Activated CD4-positive, alpha-beta memory T cell treated with anti-CD3 and anti-CD28 coated beads, Interleukin-2, amount 10 ng/mL, durations not matched to agents 7 days and 5 days (primary cell): ENCODE measurements at regions not wholly inside any gene's neighbourhood (a gene's known extent, or its start where the extent isn't known, plus 50 kb on each side); places are given as distances from the start of the nearest gene placed in this dataset.

Experiments used
- CTCF ChIA-PET: fragments of 350-600 bp; sonication (Branson Sonifier 250); formaldehyde crosslinking; loops from one replicate; lab custom pipeline; 2021; ENCODE audit warnings: antibody characterized with exemption, inconsistent platforms; lab: Charles Lee
- POLR2A ChIA-PET: fragments of 350-600 bp; sonication (Branson Sonifier 250); formaldehyde crosslinking; loops from one replicate; lab custom pipeline; 2021; ENCODE audit warnings: antibody characterized with exemption; lab: Charles Lee
- DNase-seq: peaks from one replicate; pipeline ENCODE4 v3.0.0-alpha.2; 2020
- H3K27ac Mint-ChIP-seq: one replicate; pipeline ENCODE4 v1.8.0; 2021; ENCODE audit warnings: mild to moderate bottlenecking, mixed read lengths
- H3K27me3 Mint-ChIP-seq: one replicate; pipeline ENCODE4 v1.8.0; 2021; ENCODE audit warnings: mixed read lengths
- H3K36me3 Mint-ChIP-seq: one replicate; pipeline ENCODE4 v1.8.0; 2021; ENCODE audit warnings: low read depth, mixed read lengths
- H3K4me1 Mint-ChIP-seq: one replicate; pipeline ENCODE4 v1.8.0; 2021; ENCODE audit warnings: mixed read lengths
- H3K4me3 Mint-ChIP-seq: one replicate; pipeline ENCODE4 v1.8.0; 2021; ENCODE audit warnings: mild to moderate bottlenecking, mixed read lengths
- H3K9me3 Mint-ChIP-seq: one replicate; pipeline ENCODE4 v1.8.0; 2021; ENCODE audit warnings: mixed read lengths

DNA sequence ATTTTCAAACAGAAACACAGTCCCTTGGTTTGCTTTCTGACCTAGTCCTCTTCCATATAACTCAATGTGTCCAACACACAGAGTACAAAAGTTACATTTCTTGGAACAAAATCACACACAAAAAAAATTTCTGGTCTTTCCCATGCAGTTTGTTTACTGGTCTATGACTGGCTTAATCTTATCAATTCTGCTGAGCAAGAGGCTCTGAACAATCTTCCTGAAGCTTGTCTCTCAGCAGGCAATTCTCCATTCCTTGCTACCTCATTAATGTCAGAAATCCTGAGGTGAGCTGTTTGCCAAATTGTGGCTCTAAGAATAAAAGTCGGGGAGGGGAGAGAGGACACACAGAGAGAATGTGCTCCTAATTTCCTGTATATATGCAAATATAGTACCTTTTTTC is 423.6 kb downstream of the HLX start:
- DNase-seq = no peak
- H3K36me3 Mint-ChIP-seq = no peaks in the 10 kb centered on the region
- H3K4me3 Mint-ChIP-seq = no peak overlapping the region
- no peaks in the 10 kb centered on the region for H3K27me3 Mint-ChIP-seq
- H3K27ac Mint-ChIP-seq = no peak overlapping the region
- H3K9me3 Mint-ChIP-seq = no peaks in the 10 kb centered on the region
- POLR2A ChIA-PET = no interaction called here
- H3K4me1 Mint-ChIP-seq = no peaks in the 10 kb centered on the region
- CTCF ChIA-PET = no interaction called here

DNA sequence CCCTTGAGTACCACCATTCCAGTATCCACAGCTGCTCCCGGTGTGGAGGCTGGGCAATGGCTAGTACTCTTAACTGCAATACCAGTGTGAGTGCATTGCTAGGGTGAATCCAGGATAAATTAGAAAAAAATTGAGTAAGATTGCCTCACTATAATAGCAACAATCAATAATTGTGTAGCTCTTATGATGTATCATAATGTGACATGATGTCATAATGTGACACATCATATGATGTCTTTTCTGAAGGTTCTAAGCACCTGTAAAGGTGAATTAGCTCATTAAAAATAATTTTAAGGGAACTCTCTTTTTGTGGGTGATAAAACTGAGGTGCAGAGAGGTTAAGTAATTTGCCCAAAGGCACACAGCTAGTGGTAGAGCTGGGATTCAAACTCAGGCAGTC is 424.4 kb downstream of the HLX start:
- H3K9me3 Mint-ChIP-seq = no peaks in the 10 kb centered on the region

DNA sequence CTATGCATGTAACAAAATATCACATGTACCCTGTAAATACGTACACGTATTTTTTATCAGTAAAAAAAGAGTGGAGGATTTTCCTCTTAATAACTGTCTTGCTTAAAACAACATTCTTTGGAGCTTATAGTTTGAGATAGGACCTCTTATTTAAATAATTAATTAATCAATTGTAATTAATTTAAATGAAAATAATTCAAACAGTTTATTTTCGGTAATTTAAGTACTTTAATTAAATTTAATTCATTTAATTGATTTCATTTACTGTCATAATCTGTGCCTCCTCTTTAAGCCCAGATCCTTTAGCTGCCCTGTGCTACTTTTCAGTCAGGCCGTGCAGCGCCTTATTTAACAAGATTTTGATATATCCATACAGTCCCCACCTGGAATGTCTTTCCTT is 427.0 kb downstream of the HLX start:
- H3K4me1 Mint-ChIP-seq = no peaks in the 10 kb centered on the region
- ChIA-PET CTCF (interaction anchor here (1.0 kb wide), 1 partner anchor 42 kb away, joined by 3 read pairs; no protein-coding TSS in a partner anchor), POLR2A (no interaction called here)
- no peaks in the 10 kb centered on the region for H3K9me3 Mint-ChIP-seq
- no peaks in the 10 kb centered on the region for H3K36me3 Mint-ChIP-seq
- no peak overlapping the region for H3K4me3 Mint-ChIP-seq
- no peak for DNase-seq
- H3K27me3 Mint-ChIP-seq = no peaks in the 10 kb centered on the region
- no peak overlapping the region for H3K27ac Mint-ChIP-seq

More for the DNA sequence above, 424.4 kb downstream of the HLX start:
- Mint-ChIP-seq H3K27ac (no peak overlapping the region), H3K36me3 (no peaks in the 10 kb centered on the region), H3K4me3 (no peak overlapping the region), H3K27me3 (no peaks in the 10 kb centered on the region), H3K4me1 (no peaks in the 10 kb centered on the region)
- POLR2A ChIA-PET = no interaction called here
- DNase-seq = no peak
- CTCF ChIA-PET = no interaction called here

DNA sequence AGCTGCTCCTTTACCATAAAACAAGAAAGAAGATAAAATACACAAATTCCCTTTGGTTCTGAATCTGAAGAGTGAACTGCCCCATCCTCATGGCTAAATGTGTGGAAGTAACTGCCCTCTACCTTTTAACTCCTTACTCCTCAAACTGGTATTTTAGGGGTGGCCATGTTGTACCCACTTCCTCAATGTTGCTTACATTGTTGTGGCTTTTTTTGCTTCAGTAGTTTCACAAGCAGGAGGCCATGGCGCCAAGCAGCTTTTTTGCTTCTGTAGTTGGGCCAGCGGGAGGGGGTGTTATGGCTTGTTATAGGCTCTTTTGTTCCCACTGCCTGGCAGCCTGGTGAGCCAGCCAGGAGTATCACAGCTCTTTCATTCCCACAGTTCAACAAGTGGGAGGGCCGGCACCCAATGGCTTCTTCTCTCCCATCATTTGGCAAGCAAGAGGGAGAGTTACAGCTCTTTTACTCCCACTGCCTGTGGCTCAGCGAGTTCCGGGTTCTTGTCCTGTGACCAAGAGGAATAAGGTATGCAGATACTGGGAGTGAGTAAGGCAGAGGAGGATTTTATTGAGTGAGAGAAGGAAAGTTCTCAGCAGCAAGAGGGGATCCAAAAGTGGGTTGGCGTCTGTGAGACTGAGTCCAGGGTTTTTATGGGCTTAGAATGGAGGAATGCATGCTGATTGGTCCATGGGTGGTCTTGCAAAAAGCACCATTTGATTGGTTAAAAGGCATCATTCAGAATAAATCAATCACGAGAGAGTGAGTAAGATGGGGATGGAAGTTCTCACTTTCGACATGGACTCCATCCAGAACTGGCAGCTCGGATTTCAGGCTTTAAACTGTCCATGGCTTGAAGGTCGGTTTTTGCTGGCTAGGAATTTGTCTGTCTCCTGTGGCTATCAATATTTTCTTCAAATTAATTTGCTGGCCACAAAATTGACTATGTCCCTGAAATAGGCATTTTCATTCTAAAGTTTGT is 429.6 kb downstream of the HLX start:
- no peak for DNase-seq
- CTCF ChIA-PET = interaction anchor here (1.0 kb wide), 1 partner anchor 45 kb away, joined by 3 read pairs; no protein-coding TSS in a partner anchor
- POLR2A ChIA-PET = no interaction called here

DNA sequence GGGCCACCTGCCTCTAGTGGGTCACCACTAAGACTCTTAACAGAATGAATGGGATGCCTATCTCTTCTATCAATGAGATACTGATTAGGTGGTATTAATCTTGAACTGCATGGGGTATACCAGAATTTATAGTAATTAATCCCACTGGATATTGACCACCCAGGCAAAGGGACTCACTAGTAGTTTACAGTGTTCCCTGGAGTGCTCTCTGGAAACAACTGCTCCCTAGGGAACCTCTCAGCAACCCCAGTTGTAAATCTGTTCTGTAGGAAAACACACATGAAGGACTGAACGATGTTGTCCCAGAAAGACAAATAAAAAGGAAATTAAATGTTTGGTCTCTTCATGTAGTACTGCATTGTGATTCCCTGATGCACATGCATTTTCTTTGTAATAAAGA is 430.5 kb downstream of the HLX start:
- ChIA-PET CTCF (no interaction called here), POLR2A (no interaction called here)
- Mint-ChIP-seq H3K4me1 (no peaks in the 10 kb centered on the region), H3K36me3 (no peaks in the 10 kb centered on the region), H3K9me3 (no peaks in the 10 kb centered on the region), H3K27me3 (no peaks in the 10 kb centered on the region), H3K4me3 (no peak overlapping the region), H3K27ac (no peak overlapping the region)
- DNase-seq = no peak

More for the DNA sequence above, 429.6 kb downstream of the HLX start:
- Mint-ChIP-seq H3K9me3 (no peaks in the 10 kb centered on the region), H3K4me3 (no peak overlapping the region), H3K4me1 (no peaks in the 10 kb centered on the region), H3K27ac (no peak overlapping the region), H3K27me3 (no peaks in the 10 kb centered on the region), H3K36me3 (no peaks in the 10 kb centered on the region)

DNA sequence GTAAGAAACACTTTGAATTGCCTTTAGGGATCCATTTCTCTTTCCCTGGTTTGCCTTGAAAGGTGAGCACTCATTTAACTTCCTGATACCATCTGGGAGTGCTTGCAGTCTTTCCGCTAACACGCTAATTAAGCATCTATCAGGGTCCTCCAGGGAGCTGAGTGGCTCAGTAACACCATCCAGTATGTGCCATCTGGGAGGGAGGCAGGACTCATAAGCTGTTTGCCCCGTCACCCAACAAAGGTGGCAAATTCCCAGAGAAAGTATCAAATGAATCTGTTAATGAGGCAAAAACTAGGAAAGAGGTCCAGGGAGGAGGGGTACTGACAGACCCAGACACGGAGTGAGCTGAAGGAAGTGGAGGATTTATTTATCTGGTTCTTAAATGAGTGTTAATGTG is 430.9 kb downstream of the HLX start:
- no peak overlapping the region for H3K27ac Mint-ChIP-seq
- no peak overlapping the region for H3K4me3 Mint-ChIP-seq
- H3K36me3 Mint-ChIP-seq = no peaks in the 10 kb centered on the region
- POLR2A ChIA-PET = no interaction called here
- CTCF ChIA-PET = no interaction called here
- no peaks in the 10 kb centered on the region for H3K4me1 Mint-ChIP-seq
- no peaks in the 10 kb centered on the region for H3K27me3 Mint-ChIP-seq
- no peaks in the 10 kb centered on the region for H3K9me3 Mint-ChIP-seq
- DNase-seq = no peak

DNA sequence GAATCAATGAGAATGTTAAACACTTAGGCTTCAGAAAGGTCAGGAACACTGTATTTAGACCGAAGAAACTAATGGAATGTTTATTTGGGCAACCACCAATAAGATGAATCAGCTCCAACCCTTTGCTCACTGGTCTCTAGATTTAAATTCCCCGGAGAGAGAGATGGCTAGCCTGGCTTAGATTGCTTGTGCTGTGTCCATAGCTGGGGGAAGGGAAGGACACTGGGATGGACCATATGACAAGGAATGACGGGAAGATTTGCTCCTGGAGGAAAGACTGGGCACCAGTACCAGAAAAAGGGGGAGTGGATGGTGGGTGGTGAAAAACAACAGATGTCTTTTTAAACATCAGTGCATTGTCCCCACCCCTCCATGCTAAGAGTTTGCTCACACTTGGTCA is 426.6 kb downstream of the DUSP10 start:
- H3K9me3 Mint-ChIP-seq = no peaks in the 10 kb centered on the region
- no peak for DNase-seq
- no peaks in the 10 kb centered on the region for H3K4me1 Mint-ChIP-seq
- H3K27ac Mint-ChIP-seq = no peak overlapping the region
- H3K36me3 Mint-ChIP-seq = no peaks in the 10 kb centered on the region
- CTCF ChIA-PET = no interaction called here
- no peaks in the 10 kb centered on the region for H3K27me3 Mint-ChIP-seq
- no peak overlapping the region for H3K4me3 Mint-ChIP-seq
- POLR2A ChIA-PET = no interaction called here

DNA sequence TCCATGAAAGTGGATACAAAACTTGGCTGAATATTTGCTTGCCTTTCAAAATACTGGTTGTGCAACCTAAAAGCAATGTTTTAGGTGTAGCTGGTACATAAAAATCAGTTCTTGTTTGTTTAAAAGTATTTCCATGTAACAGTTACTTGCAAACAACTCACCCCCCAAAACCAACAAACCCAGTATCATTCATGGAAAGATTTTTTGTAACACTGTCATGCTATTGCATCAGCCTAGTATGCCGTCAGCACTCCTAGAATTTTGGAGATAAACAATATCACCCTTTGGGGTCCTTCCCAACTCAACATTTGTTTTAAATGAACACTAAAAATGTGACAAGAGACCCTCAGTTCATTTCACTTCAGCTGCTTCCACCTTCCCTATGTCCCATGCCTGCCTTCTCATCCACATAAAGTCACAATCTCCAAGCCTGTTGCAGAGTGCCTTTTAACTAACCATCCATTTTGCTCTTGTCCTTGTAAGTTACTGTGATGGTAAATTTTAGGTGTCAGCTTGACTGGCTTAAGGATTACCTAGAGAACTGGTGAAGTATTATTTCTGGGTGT is 425.3 kb downstream of the DUSP10 start:
- Mint-ChIP-seq H3K36me3 (no peaks in the 10 kb centered on the region), H3K4me1 (no peaks in the 10 kb centered on the region), H3K27me3 (no peaks in the 10 kb centered on the region), H3K9me3 (no peaks in the 10 kb centered on the region), H3K27ac (no peak overlapping the region), H3K4me3 (no peak overlapping the region)
- ChIA-PET POLR2A (no interaction called here), CTCF (no interaction called here)
- no peak for DNase-seq

DNA sequence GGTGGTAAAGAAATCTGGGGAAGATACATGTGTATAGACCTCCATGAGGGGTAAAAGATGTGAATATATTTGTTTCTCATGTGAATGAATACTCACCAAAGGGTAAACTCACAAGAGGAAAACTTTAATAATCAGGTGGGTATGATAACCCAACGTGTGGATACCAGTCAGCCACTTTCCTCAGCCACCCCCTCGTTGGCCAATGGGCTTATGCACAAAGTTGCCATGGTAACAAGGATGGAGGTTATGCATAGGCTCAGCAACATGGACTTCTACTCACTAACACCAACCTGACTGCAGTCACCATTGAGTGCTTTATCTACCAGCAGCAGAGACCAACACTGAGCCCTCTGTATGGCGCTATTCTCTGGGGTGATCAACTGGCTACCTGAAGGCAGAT is 424.4 kb downstream of the DUSP10 start:
- H3K9me3 Mint-ChIP-seq = no peaks in the 10 kb centered on the region
- DNase-seq = no peak
- ChIA-PET POLR2A (no interaction called here), CTCF (no interaction called here)
- H3K27me3 Mint-ChIP-seq = no peaks in the 10 kb centered on the region
- no peak overlapping the region for H3K27ac Mint-ChIP-seq
- H3K4me1 Mint-ChIP-seq = no peaks in the 10 kb centered on the region
- H3K36me3 Mint-ChIP-seq = no peaks in the 10 kb centered on the region
- H3K4me3 Mint-ChIP-seq = no peak overlapping the region

DNA sequence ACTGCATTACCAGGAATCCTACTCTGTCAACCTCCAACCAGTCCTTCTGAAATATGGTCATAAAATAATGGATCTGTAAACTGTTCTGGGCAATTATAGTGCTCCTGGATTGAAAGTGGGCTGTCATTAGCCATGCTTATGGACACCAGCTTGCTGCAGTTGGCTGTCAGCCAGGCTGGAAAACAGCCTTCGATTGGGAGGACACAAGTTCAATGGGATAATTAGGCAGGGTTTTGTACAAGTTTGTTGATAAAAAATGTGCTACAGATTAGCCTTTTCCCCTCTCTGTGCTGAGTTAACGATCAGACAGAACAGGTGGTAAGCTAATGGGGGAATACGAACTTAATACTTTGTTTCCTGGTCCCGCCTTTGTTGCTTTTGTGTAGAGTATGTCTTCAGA is 413.9 kb downstream of the DUSP10 start:
- Mint-ChIP-seq H3K36me3 (no peaks in the 10 kb centered on the region), H3K4me1 (no peaks in the 10 kb centered on the region), H3K27ac (no peak overlapping the region), H3K27me3 (no peaks in the 10 kb centered on the region), H3K4me3 (no peak overlapping the region), H3K9me3 (peaks cover 4% of the 10 kb centered on the region)
- ChIA-PET CTCF (no interaction called here), POLR2A (no interaction called here)
- no peak for DNase-seq

DNA sequence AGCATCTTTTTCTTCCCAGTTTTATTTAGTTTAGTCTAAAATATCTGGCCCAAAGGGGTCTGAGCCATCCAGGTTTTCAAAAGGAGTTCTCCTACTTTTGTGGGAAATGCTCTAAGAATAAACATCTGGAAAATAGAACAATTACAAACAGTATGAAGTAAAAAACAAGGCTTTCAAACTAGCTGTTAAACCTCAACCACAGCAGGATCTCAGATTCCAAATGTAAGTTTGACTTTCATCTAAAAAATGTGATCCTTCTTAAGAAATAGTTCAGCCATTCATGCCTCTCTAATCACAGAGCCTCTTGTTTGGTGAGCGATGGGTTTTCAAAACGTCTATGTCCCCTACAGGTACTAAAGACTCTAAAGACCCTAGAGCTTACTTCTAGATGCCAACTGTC is 413.5 kb downstream of the DUSP10 start:
- H3K9me3 Mint-ChIP-seq = peaks cover 4% of the 10 kb centered on the region
- ChIA-PET CTCF (no interaction called here), POLR2A (no interaction called here)
- H3K4me3 Mint-ChIP-seq = no peak overlapping the region
- no peaks in the 10 kb centered on the region for H3K27me3 Mint-ChIP-seq
- no peaks in the 10 kb centered on the region for H3K36me3 Mint-ChIP-seq
- H3K27ac Mint-ChIP-seq = no peak overlapping the region
- DNase-seq = no peak
- no peaks in the 10 kb centered on the region for H3K4me1 Mint-ChIP-seq

DNA sequence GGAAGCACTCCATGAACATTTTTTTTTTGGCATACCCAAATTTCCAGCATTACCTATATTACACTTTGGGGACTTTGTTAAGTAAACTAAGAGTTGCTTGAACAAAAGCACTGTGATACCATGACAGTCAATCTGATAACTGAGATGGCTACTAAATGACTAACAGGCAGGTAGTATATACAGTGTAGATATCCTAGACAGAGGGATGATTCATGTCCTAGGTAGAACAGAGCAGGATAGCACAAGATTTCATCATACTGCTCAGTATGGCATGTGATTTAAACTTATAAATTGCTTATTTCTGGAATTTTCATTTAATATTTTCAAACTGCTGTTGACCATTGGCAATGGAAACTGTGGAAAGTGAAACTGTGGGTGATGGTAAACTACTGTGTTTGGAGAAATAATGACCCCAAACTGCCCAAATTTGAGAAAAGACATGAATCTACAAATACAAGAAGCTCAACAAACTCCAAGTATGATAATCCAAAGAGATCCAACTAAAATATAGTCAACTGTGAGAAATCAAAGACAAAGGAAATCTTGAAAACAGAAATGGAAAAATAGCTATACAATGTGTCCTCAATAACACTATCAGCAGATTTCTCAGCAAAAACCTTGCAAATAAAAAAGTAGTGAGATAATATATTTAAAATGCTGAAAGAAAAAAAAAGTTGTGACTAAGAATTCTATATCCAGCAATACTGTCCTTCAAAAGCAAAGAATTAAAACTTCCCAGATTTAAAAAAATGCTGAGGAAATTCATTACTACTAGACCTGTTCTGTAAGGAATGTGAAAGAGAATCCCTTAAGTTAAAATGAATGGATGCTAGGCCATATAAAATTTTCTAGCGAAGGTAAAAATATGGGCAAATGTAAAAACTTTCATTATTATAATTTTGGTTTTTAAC is 410.4 kb downstream of the DUSP10 start:
- ChIA-PET POLR2A (no interaction called here), CTCF (no interaction called here)
- no peak overlapping the region for H3K4me3 Mint-ChIP-seq

DNA sequence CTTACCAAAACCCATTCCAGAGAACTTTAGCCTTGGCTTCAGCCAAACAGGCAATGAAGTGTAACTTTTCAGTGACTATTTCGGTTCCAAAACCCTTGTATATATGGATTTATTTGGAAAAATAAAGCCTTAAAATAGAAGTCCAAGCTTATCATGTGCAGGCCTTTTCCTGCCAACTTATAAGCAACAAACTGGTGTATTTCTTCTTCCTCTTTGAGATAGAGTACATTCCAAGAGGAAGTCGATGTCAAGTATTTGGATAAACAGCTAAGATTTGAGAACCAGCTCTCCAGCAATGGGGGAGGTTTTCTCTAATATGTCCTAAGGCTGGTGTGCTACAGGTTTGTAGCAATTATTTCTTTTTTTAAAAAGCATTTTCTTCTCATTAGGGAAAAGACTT is 407.8 kb downstream of the DUSP10 start:
- Mint-ChIP-seq H3K4me3 (no peak overlapping the region), H3K27ac (no peak overlapping the region), H3K4me1 (no peaks in the 10 kb centered on the region), H3K27me3 (peaks cover 1% of the 10 kb centered on the region), H3K36me3 (no peaks in the 10 kb centered on the region), H3K9me3 (peaks cover 4% of the 10 kb centered on the region)
- CTCF ChIA-PET = no interaction called here
- no peak for DNase-seq
- POLR2A ChIA-PET = no interaction called here

More for the DNA sequence above, 410.4 kb downstream of the DUSP10 start:
- H3K27me3 Mint-ChIP-seq = peaks cover 1% of the 10 kb centered on the region
- peaks cover 4% of the 10 kb centered on the region for H3K9me3 Mint-ChIP-seq
- no peak overlapping the region for H3K27ac Mint-ChIP-seq
- no peaks in the 10 kb centered on the region for H3K4me1 Mint-ChIP-seq
- H3K36me3 Mint-ChIP-seq = no peaks in the 10 kb centered on the region
- DNase-seq = no peak
